WTC11 (cell line): ENCODE measurements at regions not wholly inside any gene's neighbourhood (a gene's known extent, or its start where the extent isn't known, plus 50 kb on each side); places are given as distances from the start of the nearest gene placed in this dataset.

ENCODE experiments used
- ATAC-seq: fragments of 200-7000 bp; cut with Tn5 transposase; 2 replicates; pipeline ENCODE4 v1.10.0; 2021; ENCODE audit warnings: mild to moderate bottlenecking, moderate library complexity
- CTCF ChIA-PET: fragments of 300-600 bp; sonication (Branson Sonifier 250); formaldehyde crosslinking; loops from one replicate; lab custom pipeline; 2021; ENCODE audit warnings: antibody characterized with exemption; lab: Charles Lee
- POLR2A ChIA-PET: fragments of 350-600 bp; sonication (Branson Sonifier 250); formaldehyde crosslinking; loops from one replicate; lab custom pipeline; 2021; ENCODE audit warnings: antibody characterized with exemption; lab: Charles Lee
- DNase-seq: peaks from one replicate; pipeline ENCODE4 v3.0.0; 2021; ENCODE audit warnings: low spot score
- H3K27ac Mint-ChIP-seq: 2 replicates; pipeline ENCODE4 v1.8.0; 2021; ENCODE audit warnings: mixed read lengths
- H3K27me3 Mint-ChIP-seq: 2 replicates; pipeline ENCODE4 v1.8.0; 2021; ENCODE audit warnings: low read depth, mild to moderate bottlenecking, moderate library complexity, mixed read lengths
- H3K36me3 Mint-ChIP-seq: 2 replicates; pipeline ENCODE4 v1.8.0; 2021; ENCODE audit warnings: mixed read lengths
- H3K4me1 Mint-ChIP-seq: 2 replicates; pipeline ENCODE4 v1.8.0; 2022; ENCODE audit warnings: mixed read lengths
- H3K4me3 Mint-ChIP-seq: 2 replicates; pipeline ENCODE4 v1.8.0; 2021; ENCODE audit warnings: mild to moderate bottlenecking, moderate library complexity, mixed read lengths
- H3K9me3 Mint-ChIP-seq: 2 replicates; pipeline ENCODE4 v1.8.0; 2021; ENCODE audit warnings: mixed read lengths
- ARID4B ChIP-seq: sonication (generic); formaldehyde crosslinking; IDR thresholded peaks from 2 replicates; pipeline ENCODE4 v1.8.0; 2023; ENCODE audit warnings: missing genetic modification reagents, mild to moderate bottlenecking, borderline replicate concordance
- ATF1 ChIP-seq: sonication (generic); formaldehyde crosslinking; IDR thresholded peaks from 2 replicates; pipeline ENCODE4 v1.8.1; 2023; ENCODE audit warnings: mild to moderate bottlenecking, moderate library complexity, missing genetic modification reagents
- CBFB ChIP-seq: sonication (generic); formaldehyde crosslinking; IDR thresholded peaks from 2 replicates; pipeline ENCODE4 v1.8.1; 2022; ENCODE audit warnings: mild to moderate bottlenecking, low read depth, missing genetic modification reagents
- CTCF ChIP-seq: fragments of 200-600 bp; IDR thresholded peaks from 2 replicates; pipeline ENCODE4 v1.8.0; 2022; ENCODE audit warnings: antibody characterized with exemption
- ESRRA ChIP-seq: sonication (generic); formaldehyde crosslinking; IDR thresholded peaks from 2 replicates; pipeline ENCODE4 v1.8.1; 2022; ENCODE audit warnings: mild to moderate bottlenecking, missing genetic modification reagents, borderline replicate concordance
- JAZF1 ChIP-seq: fragments of 250-450 bp; sonication (Bioruptor Pico); IDR thresholded peaks from 2 replicates; pipeline ENCODE4 v1.9.0; 2021; ENCODE audit warnings: moderate library complexity, mild to moderate bottlenecking, inconsistent platforms
- KAT7 ChIP-seq: sonication (generic); formaldehyde crosslinking; IDR thresholded peaks from 2 replicates; pipeline ENCODE4 v1.8.1; 2023; ENCODE audit warnings: missing genetic modification reagents, mild to moderate bottlenecking, borderline replicate concordance
- NFATC4 ChIP-seq: fragments of 250-450 bp; sonication (Bioruptor Pico); IDR thresholded peaks from 2 replicates; pipeline ENCODE4 v1.9.0; 2021; ENCODE audit warnings: mild to moderate bottlenecking
- NR1H2 ChIP-seq: sonication (generic); formaldehyde crosslinking; IDR thresholded peaks from 2 replicates; pipeline ENCODE4 v1.9.0; 2021; ENCODE audit warnings: mild to moderate bottlenecking, moderate library complexity, missing genetic modification reagents
- PREB ChIP-seq: sonication (generic); formaldehyde crosslinking; IDR thresholded peaks from 2 replicates; pipeline ENCODE4 v1.8.1; 2022; ENCODE audit warnings: mild to moderate bottlenecking, missing genetic modification reagents, moderate library complexity, borderline replicate concordance
- TEAD4 ChIP-seq: sonication (generic); formaldehyde crosslinking; IDR thresholded peaks from 2 replicates; pipeline ENCODE4 v1.8.0; 2022; ENCODE audit warnings: mild to moderate bottlenecking, missing genetic modification reagents
- ZBTB21 ChIP-seq: sonication (generic); formaldehyde crosslinking; IDR thresholded peaks from 2 replicates; pipeline ENCODE4 v1.8.1; 2023; ENCODE audit warnings: mild to moderate bottlenecking, missing genetic modification reagents, borderline replicate concordance
- ZMAT4 ChIP-seq: fragments of 250-450 bp; sonication (Bioruptor Pico); IDR thresholded peaks from 2 replicates; pipeline ENCODE4 v1.9.0; 2021; ENCODE audit warnings: mild to moderate bottlenecking
- ZNF219 ChIP-seq: sonication (generic); formaldehyde crosslinking; IDR thresholded peaks from 2 replicates; pipeline ENCODE4 v1.8.0; 2023; ENCODE audit warnings: missing genetic modification reagents, mild to moderate bottlenecking, borderline replicate concordance
- ZNF281 ChIP-seq: sonication (generic); formaldehyde crosslinking; IDR thresholded peaks from 2 replicates; pipeline ENCODE4 v1.8.0; 2023; ENCODE audit warnings: mild to moderate bottlenecking, missing genetic modification reagents
- ZNF396 ChIP-seq: fragments of 250-450 bp; sonication (Bioruptor Pico); IDR thresholded peaks from 2 replicates; pipeline ENCODE4 v1.8.0; 2021; ENCODE audit warnings: mild to moderate bottlenecking, moderate library complexity, borderline replicate concordance
- ZNF416 ChIP-seq: fragments of 250-450 bp; sonication (Bioruptor Pico); IDR thresholded peaks from 2 replicates; pipeline ENCODE4 v1.9.0; 2021; ENCODE audit warnings: mild to moderate bottlenecking, inconsistent platforms
- ZNF423 ChIP-seq: fragments of 250-450 bp; sonication (Bioruptor Pico); IDR thresholded peaks from 2 replicates; pipeline ENCODE4 v2.1.2; 2022; ENCODE audit warnings: mild to moderate bottlenecking, moderate library complexity
- ZNF512 ChIP-seq: sonication (generic); formaldehyde crosslinking; IDR thresholded peaks from 2 replicates; pipeline ENCODE4 v1.8.1; 2022; ENCODE audit warnings: missing genetic modification reagents, borderline replicate concordance
- TF ChIP-seq, protein P1 (sequence below): fragments of 250-450 bp; sonication (Bioruptor Pico); IDR thresholded peaks from 2 replicates; pipeline ENCODE4 v1.8.0; 2021; ENCODE audit warnings: mild to moderate bottlenecking

DNA sequence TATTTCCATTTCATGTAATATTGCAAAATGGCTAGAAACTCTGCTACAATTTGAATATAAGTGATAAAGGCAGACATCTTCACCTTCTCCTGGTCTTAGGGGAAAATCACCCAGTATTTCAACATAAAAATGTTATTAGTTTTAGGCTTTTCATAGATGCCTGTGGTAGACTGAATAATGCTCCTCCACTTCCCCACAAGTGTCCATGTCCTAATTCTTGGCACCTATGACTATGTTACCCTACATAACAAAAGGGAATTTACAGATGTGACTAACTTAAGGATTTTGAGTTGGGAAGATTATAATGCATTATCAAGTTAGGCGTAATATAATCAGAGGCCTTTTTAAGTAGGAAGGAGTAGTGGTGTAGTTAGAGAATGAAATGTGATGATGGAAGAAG is 196.4 kb downstream of the TMTC3 start:
- Mint-ChIP-seq H3K36me3 (no peaks in the 10 kb centered on the region), H3K27ac (no peak overlapping the region), H3K27me3 (no peaks in the 10 kb centered on the region), H3K4me1 (0 out of 2 replicates have a peak, but pooled peaks cover 2% of the 10 kb centered on the region), H3K9me3 (no peaks in the 10 kb centered on the region), H3K4me3 (no peak overlapping the region)
- ChIA-PET CTCF (no interaction called here), POLR2A (no interaction called here)
- TF ChIP-seq CBFB (CRISPR knock-in tag) (no peak), JAZF1 (CRISPR knock-in tag) (no peak), KAT7 (CRISPR knock-in tag) (no peak), ESRRA (CRISPR knock-in tag) (no peak), CTCF (no peak), ZNF423 (CRISPR knock-in tag) (no peak), ATF1 (no peak), PREB (CRISPR knock-in tag) (no peak), ZNF219 (CRISPR knock-in tag) (no peak), ZMAT4 (no peak)
- TF ChIP-seq, protein P1, sequence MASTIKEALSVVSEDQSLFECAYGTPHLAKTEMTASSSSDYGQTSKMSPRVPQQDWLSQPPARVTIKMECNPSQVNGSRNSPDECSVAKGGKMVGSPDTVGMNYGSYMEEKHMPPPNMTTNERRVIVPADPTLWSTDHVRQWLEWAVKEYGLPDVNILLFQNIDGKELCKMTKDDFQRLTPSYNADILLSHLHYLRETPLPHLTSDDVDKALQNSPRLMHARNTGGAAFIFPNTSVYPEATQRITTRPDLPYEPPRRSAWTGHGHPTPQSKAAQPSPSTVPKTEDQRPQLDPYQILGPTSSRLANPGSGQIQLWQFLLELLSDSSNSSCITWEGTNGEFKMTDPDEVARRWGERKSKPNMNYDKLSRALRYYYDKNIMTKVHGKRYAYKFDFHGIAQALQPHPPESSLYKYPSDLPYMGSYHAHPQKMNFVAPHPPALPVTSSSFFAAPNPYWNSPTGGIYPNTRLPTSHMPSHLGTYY (CRISPR knock-in tag): no peak
- ATAC-seq: no peak
- no peak for DNase-seq

DNA sequence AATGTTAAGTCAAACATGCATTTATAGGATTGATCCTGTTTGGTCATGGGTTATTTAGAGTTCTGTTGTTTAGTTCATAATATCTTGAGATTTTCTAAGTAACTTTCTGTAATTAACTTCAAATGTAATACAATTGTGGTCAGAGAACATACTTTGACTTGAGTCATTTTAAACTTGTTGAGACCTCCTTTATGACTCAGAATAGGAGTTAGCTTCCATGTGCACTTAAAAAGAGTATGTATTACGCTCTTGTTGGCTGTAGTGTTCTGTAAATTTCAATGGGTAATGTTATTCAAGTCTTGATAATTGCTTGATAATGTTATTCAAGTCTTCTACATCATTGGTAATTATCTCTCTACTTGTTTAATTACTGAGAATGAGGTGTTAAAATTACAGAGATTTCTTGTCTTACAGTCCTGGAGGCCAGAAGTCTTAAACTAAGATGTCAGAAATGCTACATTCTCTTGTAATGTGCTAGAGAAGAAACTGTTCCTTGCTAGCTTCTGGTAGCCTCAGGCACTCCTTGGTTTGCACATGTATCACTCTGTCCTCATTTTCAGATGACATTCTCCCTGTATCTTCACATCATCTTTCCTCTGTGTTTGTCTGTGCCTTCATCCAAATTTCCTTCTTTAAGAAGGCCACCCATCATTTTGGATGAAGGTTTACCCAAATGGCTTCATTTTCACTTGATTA is 197.3 kb downstream of the TMTC3 start:
- H3K9me3 Mint-ChIP-seq: no peaks in the 10 kb centered on the region
- DNase-seq (no peak), ATAC-seq (no peak)
- H3K36me3 Mint-ChIP-seq: no peaks in the 10 kb centered on the region
- H3K27ac Mint-ChIP-seq: no peak overlapping the region
- H3K4me3 Mint-ChIP-seq: no peak overlapping the region
- no peaks in the 10 kb centered on the region for H3K27me3 Mint-ChIP-seq
- no peaks in the 10 kb centered on the region for H3K4me1 Mint-ChIP-seq
- ChIA-PET CTCF (no interaction called here), POLR2A (no interaction called here)
- TF ChIP-seq ARID4B (CRISPR knock-in tag) (no peak), ZNF219 (CRISPR knock-in tag) (no peak), ZNF396 (CRISPR knock-in tag) (no peak), ZNF512 (CRISPR knock-in tag) (no peak), NFATC4 (CRISPR knock-in tag) (no peak), ZNF416 (CRISPR knock-in tag) (no peak), NR1H2 (CRISPR knock-in tag) (no peak), ZNF281 (CRISPR knock-in tag) (no peak), TEAD4 (CRISPR knock-in tag) (no peak), ZBTB21 (no peak)
